DOHH2 (cell line): ENCODE measurements at regions not wholly inside any gene's neighbourhood (a gene's known extent, or its start where the extent isn't known, plus 50 kb on each side); places are given as distances from the start of the nearest gene placed in this dataset.

Source experiments
- CTCF ChIP-seq: fragments of 200-600 bp; sonication (generic); IDR thresholded peaks from one replicate; pipeline ENCODE4 v1.5.1; 2014; ENCODE audit warnings: antibody characterized with exemption, mild to moderate bottlenecking, low read depth, low read length; ENCODE audit not compliant: poor library complexity, severe bottlenecking
- EZH2phosphoT487 ChIP-seq: fragments of 200-600 bp; sonication (generic); IDR thresholded peaks from 2 replicates; pipeline ENCODE4 v1.6.1; 2017; ENCODE audit warnings: borderline replicate concordance, mild to moderate bottlenecking, antibody characterized with exemption, low read length, moderate library complexity, mixed read lengths

GRCh38 chr16:47977802-47978201 lies 178.0 kb downstream of the ABCC12 start:
- TF ChIP-seq CTCF (no peak), EZH2phosphoT487 (no peak)
